ENCODE measurements at regions not wholly inside any gene's neighbourhood (a gene's known extent, or its start where the extent isn't known, plus 50 kb on each side); places are given as distances from the start of the nearest gene placed in this dataset.

- Histone ChIP-seq H3K9me3 (ENCODE audit: control insufficient read depth, insufficient read depth, low read length) (no peaks in the 10 kb centered on the region), H3K27ac (ENCODE audit: low read depth, low read length) (no peak overlapping the region), H4K20me1 (ENCODE audit: control insufficient read depth, insufficient read depth, low read depth, low read length) (no peaks in the 10 kb centered on the region), H3K4me1 (ENCODE audit: control insufficient read depth, low read length) (no peaks in the 10 kb centered on the region), H3K9me2 (replicated peaks; ENCODE audit: control insufficient read depth, low read length) (no peaks in the 10 kb centered on the region), H3K36me3 (ENCODE audit: control insufficient read depth, low read length) (no peaks in the 10 kb centered on the region), H3K4me3 (ENCODE audit: low read length) (no peak overlapping the region), H3K4me2 (ENCODE audit: low read length) (no peak overlapping the region), H3F3A (ENCODE audit: control insufficient read depth, insufficient read depth) (no peaks in the 10 kb centered on the region), H3K27me3 (ENCODE audit: control insufficient read depth, low read length) (no peaks in the 10 kb centered on the region), H3K79me2 (ENCODE audit: control insufficient read depth, low read length) (no peaks in the 10 kb centered on the region)
- TF ChIP-seq EZH2phosphoT487 (IDR thresholded peaks at IDR 0.05; ENCODE audit: borderline replicate concordance, low read length) (no peak), CTCF (IDR thresholded peaks at IDR 0.05; ENCODE audit: low read depth, low read length, poor library complexity, severe bottlenecking) (no peak)
These were observed 129.1 kb upstream of the CA10 start for GRCh38 chr17:52287611-52288010.

- H3K4me2 ChIP-seq (ENCODE audit: low read length): no peak overlapping the region
- H3K27ac ChIP-seq (ENCODE audit: low read depth, low read length): no peak overlapping the region
- H3K4me3 ChIP-seq (ENCODE audit: low read length): no peak overlapping the region
- H3K36me3 ChIP-seq (ENCODE audit: control insufficient read depth, low read length): no peaks in the 10 kb centered on the region
- H3K79me2 ChIP-seq (ENCODE audit: control insufficient read depth, low read length): no peaks in the 10 kb centered on the region
- H3K9me2 ChIP-seq (replicated peaks; ENCODE audit: control insufficient read depth, low read length): no peaks in the 10 kb centered on the region
- H3K4me1 ChIP-seq (ENCODE audit: control insufficient read depth, low read length): no peaks in the 10 kb centered on the region
- H3K27me3 ChIP-seq (ENCODE audit: control insufficient read depth, low read length): no peaks in the 10 kb centered on the region
- no peaks in the 10 kb centered on the region for H3K9me3 ChIP-seq (ENCODE audit: control insufficient read depth, insufficient read depth, low read length)
- TF ChIP-seq CTCF (IDR thresholded peaks at IDR 0.05; ENCODE audit: low read depth, low read length, poor library complexity, severe bottlenecking): no peak
- no peak for TF ChIP-seq EZH2phosphoT487 (IDR thresholded peaks at IDR 0.05; ENCODE audit: borderline replicate concordance, low read length)
- no peaks in the 10 kb centered on the region for H3F3A ChIP-seq (ENCODE audit: control insufficient read depth, insufficient read depth)
- H4K20me1 ChIP-seq (ENCODE audit: control insufficient read depth, insufficient read depth, low read depth, low read length): no peaks in the 10 kb centered on the region
These were observed 125.4 kb upstream of the CA10 start for GRCh38 chr17:52283872-52284271.

DNA sequence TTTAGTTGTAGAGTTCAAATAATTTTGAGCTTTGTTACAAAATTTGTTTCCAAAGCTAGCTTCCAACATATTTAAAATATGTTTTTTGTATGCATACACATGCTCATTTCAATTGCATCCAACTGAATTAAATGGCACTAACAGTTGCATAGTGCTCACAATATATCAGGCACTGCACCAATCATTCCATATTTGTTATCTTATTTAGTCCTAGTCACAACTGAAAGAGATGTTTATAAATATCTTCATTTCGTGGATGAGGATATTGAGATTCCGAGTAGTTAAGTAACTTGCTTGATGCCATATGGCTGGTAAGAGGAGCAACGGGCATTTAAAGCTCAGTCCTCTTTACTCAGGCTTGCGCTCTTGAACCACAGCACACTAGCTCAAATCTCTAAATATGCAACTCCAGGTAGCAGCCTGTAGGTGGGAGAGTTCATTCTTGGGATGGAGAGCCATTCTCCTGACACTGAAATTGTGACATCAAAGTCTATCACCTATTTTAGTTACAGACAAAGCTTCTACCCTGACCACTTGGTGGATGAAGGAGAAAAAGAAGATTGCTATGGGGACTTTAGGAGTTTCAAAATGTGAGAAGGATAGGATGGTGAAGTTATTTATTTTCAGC lies 118.0 kb upstream of the CA10 start:
- H3K9me3 ChIP-seq (ENCODE audit: control insufficient read depth, insufficient read depth, low read length): no peaks in the 10 kb centered on the region
- no peaks in the 10 kb centered on the region for H4K20me1 ChIP-seq (ENCODE audit: control insufficient read depth, insufficient read depth, low read depth, low read length)
- no peaks in the 10 kb centered on the region for H3K27me3 ChIP-seq (ENCODE audit: control insufficient read depth, low read length)
- H3K4me1 ChIP-seq (ENCODE audit: control insufficient read depth, low read length): no peaks in the 10 kb centered on the region
- no peak overlapping the region for H3K4me3 ChIP-seq (ENCODE audit: low read length)
- TF ChIP-seq CTCF (IDR thresholded peaks at IDR 0.05; ENCODE audit: low read depth, low read length, poor library complexity, severe bottlenecking): no peak
- no peak for TF ChIP-seq EZH2phosphoT487 (IDR thresholded peaks at IDR 0.05; ENCODE audit: borderline replicate concordance, low read length)
- H3K36me3 ChIP-seq (ENCODE audit: control insufficient read depth, low read length): no peaks in the 10 kb centered on the region
- no peaks in the 10 kb centered on the region for H3K79me2 ChIP-seq (ENCODE audit: control insufficient read depth, low read length)
- no peak overlapping the region for H3K4me2 ChIP-seq (ENCODE audit: low read length)
- no peaks in the 10 kb centered on the region for H3K9me2 ChIP-seq (replicated peaks; ENCODE audit: control insufficient read depth, low read length)
- no peaks in the 10 kb centered on the region for H3F3A ChIP-seq (ENCODE audit: control insufficient read depth, insufficient read depth)
- no peak overlapping the region for H3K27ac ChIP-seq (ENCODE audit: low read depth, low read length)
